ENCODE measurements at regions not wholly inside any gene's neighbourhood (a gene's known extent, or its start where the extent isn't known, plus 50 kb on each side); places are given as distances from the start of the nearest gene placed in this dataset.

DNA sequence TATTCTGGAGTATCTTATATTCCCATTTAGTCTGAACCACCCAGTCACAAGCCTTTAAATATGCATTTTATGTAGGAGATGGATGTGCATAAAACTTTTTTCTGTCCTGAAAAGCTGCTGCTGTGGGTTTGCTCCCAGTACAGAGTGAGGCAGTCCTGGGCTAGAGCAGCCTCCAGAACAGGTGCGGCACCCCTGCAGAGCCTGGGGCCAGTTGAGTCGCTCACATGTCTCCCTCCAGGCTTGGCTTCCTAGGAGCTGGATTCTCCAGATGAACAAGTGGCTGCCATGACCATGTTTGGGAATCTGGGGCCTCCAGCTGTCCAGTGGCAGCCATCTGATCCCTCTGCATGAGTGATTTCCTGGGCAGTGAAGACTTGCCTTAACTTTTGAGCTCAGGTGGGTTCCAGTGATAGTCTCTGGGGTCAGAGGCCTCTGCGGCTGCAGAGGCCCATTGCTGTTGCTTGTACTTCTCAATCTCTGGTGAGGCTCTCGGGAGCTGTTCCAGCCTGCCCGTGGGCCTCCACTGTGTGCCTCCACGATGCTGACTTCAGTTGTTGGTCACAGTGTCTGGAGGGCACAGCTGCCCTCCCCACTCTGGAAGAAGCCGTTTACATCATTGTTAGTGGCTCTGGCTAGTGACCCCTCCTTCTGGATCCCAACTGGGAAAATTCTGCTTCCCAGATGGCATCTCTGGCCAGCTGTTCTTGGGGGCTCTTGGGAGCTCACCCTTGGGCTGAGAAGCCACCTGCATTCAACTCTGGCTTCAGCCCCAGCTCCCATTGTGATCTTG lies 120.4 kb downstream of the EMX2 start:
- no peak for TF ChIP-seq CREB1 (IDR thresholded peaks at IDR 0.05)
- TF ChIP-seq CHD2 (IDR thresholded peaks at IDR 0.05; ENCODE audit: low read length), result no peak
- TF ChIP-seq, protein P1, sequence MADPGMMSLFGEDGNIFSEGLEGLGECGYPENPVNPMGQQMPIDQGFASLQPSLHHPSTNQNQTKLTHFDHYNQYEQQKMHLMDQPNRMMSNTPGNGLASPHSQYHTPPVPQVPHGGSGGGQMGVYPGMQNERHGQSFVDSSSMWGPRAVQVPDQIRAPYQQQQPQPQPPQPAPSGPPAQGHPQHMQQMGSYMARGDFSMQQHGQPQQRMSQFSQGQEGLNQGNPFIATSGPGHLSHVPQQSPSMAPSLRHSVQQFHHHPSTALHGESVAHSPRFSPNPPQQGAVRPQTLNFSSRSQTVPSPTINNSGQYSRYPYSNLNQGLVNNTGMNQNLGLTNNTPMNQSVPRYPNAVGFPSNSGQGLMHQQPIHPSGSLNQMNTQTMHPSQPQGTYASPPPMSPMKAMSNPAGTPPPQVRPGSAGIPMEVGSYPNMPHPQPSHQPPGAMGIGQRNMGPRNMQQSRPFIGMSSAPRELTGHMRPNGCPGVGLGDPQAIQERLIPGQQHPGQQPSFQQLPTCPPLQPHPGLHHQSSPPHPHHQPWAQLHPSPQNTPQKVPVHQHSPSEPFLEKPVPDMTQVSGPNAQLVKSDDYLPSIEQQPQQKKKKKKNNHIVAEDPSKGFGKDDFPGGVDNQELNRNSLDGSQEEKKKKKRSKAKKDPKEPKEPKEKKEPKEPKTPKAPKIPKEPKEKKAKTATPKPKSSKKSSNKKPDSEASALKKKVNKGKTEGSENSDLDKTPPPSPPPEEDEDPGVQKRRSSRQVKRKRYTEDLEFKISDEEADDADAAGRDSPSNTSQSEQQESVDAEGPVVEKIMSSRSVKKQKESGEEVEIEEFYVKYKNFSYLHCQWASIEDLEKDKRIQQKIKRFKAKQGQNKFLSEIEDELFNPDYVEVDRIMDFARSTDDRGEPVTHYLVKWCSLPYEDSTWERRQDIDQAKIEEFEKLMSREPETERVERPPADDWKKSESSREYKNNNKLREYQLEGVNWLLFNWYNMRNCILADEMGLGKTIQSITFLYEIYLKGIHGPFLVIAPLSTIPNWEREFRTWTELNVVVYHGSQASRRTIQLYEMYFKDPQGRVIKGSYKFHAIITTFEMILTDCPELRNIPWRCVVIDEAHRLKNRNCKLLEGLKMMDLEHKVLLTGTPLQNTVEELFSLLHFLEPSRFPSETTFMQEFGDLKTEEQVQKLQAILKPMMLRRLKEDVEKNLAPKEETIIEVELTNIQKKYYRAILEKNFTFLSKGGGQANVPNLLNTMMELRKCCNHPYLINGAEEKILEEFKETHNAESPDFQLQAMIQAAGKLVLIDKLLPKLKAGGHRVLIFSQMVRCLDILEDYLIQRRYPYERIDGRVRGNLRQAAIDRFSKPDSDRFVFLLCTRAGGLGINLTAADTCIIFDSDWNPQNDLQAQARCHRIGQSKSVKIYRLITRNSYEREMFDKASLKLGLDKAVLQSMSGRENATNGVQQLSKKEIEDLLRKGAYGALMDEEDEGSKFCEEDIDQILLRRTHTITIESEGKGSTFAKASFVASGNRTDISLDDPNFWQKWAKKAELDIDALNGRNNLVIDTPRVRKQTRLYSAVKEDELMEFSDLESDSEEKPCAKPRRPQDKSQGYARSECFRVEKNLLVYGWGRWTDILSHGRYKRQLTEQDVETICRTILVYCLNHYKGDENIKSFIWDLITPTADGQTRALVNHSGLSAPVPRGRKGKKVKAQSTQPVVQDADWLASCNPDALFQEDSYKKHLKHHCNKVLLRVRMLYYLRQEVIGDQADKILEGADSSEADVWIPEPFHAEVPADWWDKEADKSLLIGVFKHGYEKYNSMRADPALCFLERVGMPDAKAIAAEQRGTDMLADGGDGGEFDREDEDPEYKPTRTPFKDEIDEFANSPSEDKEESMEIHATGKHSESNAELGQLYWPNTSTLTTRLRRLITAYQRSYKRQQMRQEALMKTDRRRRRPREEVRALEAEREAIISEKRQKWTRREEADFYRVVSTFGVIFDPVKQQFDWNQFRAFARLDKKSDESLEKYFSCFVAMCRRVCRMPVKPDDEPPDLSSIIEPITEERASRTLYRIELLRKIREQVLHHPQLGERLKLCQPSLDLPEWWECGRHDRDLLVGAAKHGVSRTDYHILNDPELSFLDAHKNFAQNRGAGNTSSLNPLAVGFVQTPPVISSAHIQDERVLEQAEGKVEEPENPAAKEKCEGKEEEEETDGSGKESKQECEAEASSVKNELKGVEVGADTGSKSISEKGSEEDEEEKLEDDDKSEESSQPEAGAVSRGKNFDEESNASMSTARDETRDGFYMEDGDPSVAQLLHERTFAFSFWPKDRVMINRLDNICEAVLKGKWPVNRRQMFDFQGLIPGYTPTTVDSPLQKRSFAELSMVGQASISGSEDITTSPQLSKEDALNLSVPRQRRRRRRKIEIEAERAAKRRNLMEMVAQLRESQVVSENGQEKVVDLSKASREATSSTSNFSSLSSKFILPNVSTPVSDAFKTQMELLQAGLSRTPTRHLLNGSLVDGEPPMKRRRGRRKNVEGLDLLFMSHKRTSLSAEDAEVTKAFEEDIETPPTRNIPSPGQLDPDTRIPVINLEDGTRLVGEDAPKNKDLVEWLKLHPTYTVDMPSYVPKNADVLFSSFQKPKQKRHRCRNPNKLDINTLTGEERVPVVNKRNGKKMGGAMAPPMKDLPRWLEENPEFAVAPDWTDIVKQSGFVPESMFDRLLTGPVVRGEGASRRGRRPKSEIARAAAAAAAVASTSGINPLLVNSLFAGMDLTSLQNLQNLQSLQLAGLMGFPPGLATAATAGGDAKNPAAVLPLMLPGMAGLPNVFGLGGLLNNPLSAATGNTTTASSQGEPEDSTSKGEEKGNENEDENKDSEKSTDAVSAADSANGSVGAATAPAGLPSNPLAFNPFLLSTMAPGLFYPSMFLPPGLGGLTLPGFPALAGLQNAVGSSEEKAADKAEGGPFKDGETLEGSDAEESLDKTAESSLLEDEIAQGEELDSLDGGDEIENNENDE (IDR thresholded peaks at IDR 0.05; ENCODE audit: insufficient replicate concordance, low read length), result no peak
- TF ChIP-seq TAF1 (IDR thresholded peaks at IDR 0.05; ENCODE audit: low read depth, low read length), result no peak
- no peak for TF ChIP-seq RAD21 (IDR thresholded peaks at IDR 0.05 in 1 of 2, conservative IDR thresholded peaks at IDR 0.05 in 1 of 2; ENCODE audit: low read depth in 2 of 2, low read length in 2 of 2)
- no peak for TF ChIP-seq NANOG (IDR thresholded peaks at IDR 0.05; ENCODE audit: insufficient read depth, low read depth, low read length, poor library complexity, severe bottlenecking)
- no peak for TF ChIP-seq JUND (IDR thresholded peaks at IDR 0.05; ENCODE audit: low read length)
- no peak for TF ChIP-seq TCF12 (IDR thresholded peaks at IDR 0.05; ENCODE audit: low read depth, low read length)
- TF ChIP-seq, protein P2, sequence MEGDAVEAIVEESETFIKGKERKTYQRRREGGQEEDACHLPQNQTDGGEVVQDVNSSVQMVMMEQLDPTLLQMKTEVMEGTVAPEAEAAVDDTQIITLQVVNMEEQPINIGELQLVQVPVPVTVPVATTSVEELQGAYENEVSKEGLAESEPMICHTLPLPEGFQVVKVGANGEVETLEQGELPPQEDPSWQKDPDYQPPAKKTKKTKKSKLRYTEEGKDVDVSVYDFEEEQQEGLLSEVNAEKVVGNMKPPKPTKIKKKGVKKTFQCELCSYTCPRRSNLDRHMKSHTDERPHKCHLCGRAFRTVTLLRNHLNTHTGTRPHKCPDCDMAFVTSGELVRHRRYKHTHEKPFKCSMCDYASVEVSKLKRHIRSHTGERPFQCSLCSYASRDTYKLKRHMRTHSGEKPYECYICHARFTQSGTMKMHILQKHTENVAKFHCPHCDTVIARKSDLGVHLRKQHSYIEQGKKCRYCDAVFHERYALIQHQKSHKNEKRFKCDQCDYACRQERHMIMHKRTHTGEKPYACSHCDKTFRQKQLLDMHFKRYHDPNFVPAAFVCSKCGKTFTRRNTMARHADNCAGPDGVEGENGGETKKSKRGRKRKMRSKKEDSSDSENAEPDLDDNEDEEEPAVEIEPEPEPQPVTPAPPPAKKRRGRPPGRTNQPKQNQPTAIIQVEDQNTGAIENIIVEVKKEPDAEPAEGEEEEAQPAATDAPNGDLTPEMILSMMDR (IDR thresholded peaks at IDR 0.05; ENCODE audit: control extremely low read depth in 1 of 3, insufficient read depth in 1 of 3, low read depth in 1 of 3, low read length in 3 of 3), result no peak

Measured in H1 (cell line).